Liver (tissue), 8 donors: ENCODE measurements at regions not wholly inside any gene's neighbourhood (a gene's known extent, or its start where the extent isn't known, plus 50 kb on each side); places are given as distances from the start of the nearest gene placed in this dataset.

Source experiments
- DNase-seq: peaks from one replicate; pipeline ENCODE4 v3.0.0-alpha.2; 2017; ENCODE audit warnings: low spot score
- H3K27ac ChIP-seq, 2 donors: one replicate each; pipeline ENCODE4 v1.7.0; 2013; ENCODE audit warnings: inconsistent platforms in 2 of 2, low read length in 2 of 2, control low read depth in 1 of 2, low read depth in 1 of 2, mild to moderate bottlenecking in 1 of 2
- H3K27me3 ChIP-seq, 4 donors: one replicate each; pipeline versions ENCODE4 v1.6.1 to v1.7.0; 2013; ENCODE audit warnings: low read length in 3 of 4, inconsistent platforms in 1 of 4, mild to moderate bottlenecking in 1 of 4, moderate library complexity in 1 of 4; ENCODE audit not compliant: control insufficient read depth in 4 of 4, insufficient read depth in 4 of 4
- H3K36me3 ChIP-seq, 4 donors: one replicate each; pipeline versions ENCODE4 v1.6.1 to v1.7.0; 2013; ENCODE audit warnings: low read length in 3 of 4, mild to moderate bottlenecking in 3 of 4, low read depth in 1 of 4, moderate library complexity in 1 of 4; ENCODE audit not compliant: control insufficient read depth in 4 of 4, insufficient read depth in 3 of 4
- H3K4me1 ChIP-seq, 4 donors: one replicate each; pipeline versions ENCODE4 v1.6.1 to v1.7.0; 2013; ENCODE audit warnings: low read length in 3 of 4, mild to moderate bottlenecking in 3 of 4, moderate library complexity in 1 of 4; ENCODE audit not compliant: control insufficient read depth in 4 of 4, insufficient read depth in 4 of 4
- H3K4me3 ChIP-seq, 3 donors: one replicate each; pipeline versions ENCODE4 v1.6.1 to v1.7.0; 2013; ENCODE audit warnings: low read length in 3 of 3, control low read depth in 1 of 3, low read depth in 1 of 3, mild to moderate bottlenecking in 1 of 3
- H3K9ac ChIP-seq, 2 donors: one replicate each; pipeline ENCODE4 v1.7.0; 2013; ENCODE audit warnings: low read length in 2 of 2, mild to moderate bottlenecking in 2 of 2, moderate library complexity in 2 of 2, control low read depth in 1 of 2, low read depth in 1 of 2
- H3K9me3 ChIP-seq, 4 donors: one replicate each; pipeline versions ENCODE4 v1.6.1 to v1.7.0; 2013; ENCODE audit warnings: low read length in 3 of 4; ENCODE audit not compliant: control insufficient read depth in 4 of 4
- ATF3 ChIP-seq: IDR thresholded peaks from 2 replicates; pipeline ENCODE4 v1.6.1; 2016; ENCODE audit warnings: antibody characterized with exemption
- CTCF ChIP-seq: fragments of 150-350 bp; IDR thresholded peaks from 2 replicates; pipeline ENCODE4 v1.5.1; 2017; ENCODE audit warnings: improper control_type of control experiment, low read depth, low read length; ENCODE audit not compliant: missing input control
- EGR1 ChIP-seq, 2 donors: IDR thresholded peaks; 2 replicates each; pipeline ENCODE4 v1.6.1; 2016 to 2018; ENCODE audit warnings: antibody characterized with exemption in 2 of 2, low read depth in 2 of 2
- FOXA1 ChIP-seq: IDR thresholded peaks from 2 replicates; pipeline ENCODE4 v1.6.1; 2016; ENCODE audit warnings: antibody characterized with exemption
- FOXA2 ChIP-seq: IDR thresholded peaks from 2 replicates; pipeline ENCODE4 v1.6.1; 2016; ENCODE audit warnings: antibody characterized with exemption
- GABPA ChIP-seq, 2 donors: IDR thresholded peaks in 1 of 2; conservative IDR thresholded peaks in 1 of 2; 2 replicates each; pipeline ENCODE4 v1.6.1; 2016; ENCODE audit warnings: antibody characterized with exemption in 2 of 2, mild to moderate bottlenecking in 1 of 2, moderate library complexity in 1 of 2
- HNF4A ChIP-seq, 2 donors: conservative IDR thresholded peaks; 2 replicates each; pipeline ENCODE4 v1.6.1; 2016; ENCODE audit warnings: antibody characterized with exemption in 2 of 2, mild to moderate bottlenecking in 2 of 2
- HNF4G ChIP-seq: IDR thresholded peaks from 2 replicates; pipeline ENCODE4 v1.6.1; 2016; ENCODE audit warnings: antibody characterized with exemption
- JUND ChIP-seq, 2 donors: IDR thresholded peaks; 2 replicates each; pipeline ENCODE4 v1.6.1; 2016; ENCODE audit warnings: antibody characterized with exemption in 2 of 2
- NR2F2 ChIP-seq: IDR thresholded peaks from 2 replicates; pipeline ENCODE4 v1.6.1; 2016; ENCODE audit warnings: antibody characterized with exemption
- RAD21 ChIP-seq, 2 donors: IDR thresholded peaks; 2 replicates each; pipeline ENCODE4 v1.6.1; 2016; ENCODE audit warnings: antibody characterized with exemption in 2 of 2, mild to moderate bottlenecking in 2 of 2
- REST ChIP-seq: IDR thresholded peaks from 2 replicates; pipeline ENCODE4 v1.6.1; 2016; ENCODE audit warnings: antibody characterized with exemption, mild to moderate bottlenecking
- RXRA ChIP-seq, 2 donors: IDR thresholded peaks; 2 replicates each; pipeline ENCODE4 v1.6.1; 2017 to 2018; ENCODE audit warnings: antibody characterized with exemption in 2 of 2, mild to moderate bottlenecking in 1 of 2
- SP1 ChIP-seq: IDR thresholded peaks from 2 replicates; pipeline ENCODE4 v1.6.1; 2018; ENCODE audit warnings: antibody characterized with exemption, mild to moderate bottlenecking
- TAF1 ChIP-seq: conservative IDR thresholded peaks from 2 replicates; pipeline ENCODE4 v1.6.1; 2016; ENCODE audit warnings: antibody characterized with exemption, mild to moderate bottlenecking
- YY1 ChIP-seq: IDR thresholded peaks from 2 replicates; pipeline ENCODE4 v1.6.1; 2016; ENCODE audit warnings: antibody characterized with exemption, mild to moderate bottlenecking
- ZBTB33 ChIP-seq: IDR thresholded peaks from 2 replicates; pipeline ENCODE4 v1.6.1; 2016; ENCODE audit warnings: antibody characterized with exemption
- whole genome bisulfite sequencing: extraction: QIAGEN DNeasy Blood & Tissue Kit; methylation state at CpG from one replicate; pipeline ENCODE4 v1.1.7; 2013; 5-methylcytosine and 5-hydroxymethylcytosine counted together
- TF ChIP-seq, protein P1 (sequence below): IDR thresholded peaks from 2 replicates; pipeline ENCODE4 v1.6.1; 2016; ENCODE audit warnings: antibody characterized with exemption
- donor health status: healthy.
- donor health status: healthy.
- donor health status: healthy.
- donor health status: healthy.
- donor health status: healthy.

- Histone ChIP-seq H3K36me3 (no peaks in the 10 kb centered on the region), H3K9ac (no peak overlapping the region), H3K4me1 (no peaks in the 10 kb centered on the region), H3K27me3 (no peaks in the 10 kb centered on the region), H3K9me3 (peaks cover 0 to 2% (median 0%) of the 10 kb centered on the region in 4 donors), H3K27ac (no peak overlapping the region), H3K4me3 (no peak overlapping the region)
- TF ChIP-seq GABPA (IDR thresholded peaks at IDR 0.05 in 1 of 2, conservative IDR thresholded peaks at IDR 0.05 in 1 of 2), result no peak
- TF ChIP-seq TAF1, result no peak
- TF ChIP-seq EGR1 (IDR thresholded peaks at IDR 0.05; ENCODE audit: low read depth in 2 of 2), result no peak
- no peak for TF ChIP-seq RXRA (IDR thresholded peaks at IDR 0.05)
- TF ChIP-seq SP1, result no peak
- no peak for TF ChIP-seq REST
- TF ChIP-seq NR2F2, result no peak
- no peak for TF ChIP-seq HNF4G
- no peak for TF ChIP-seq CTCF
- no peak for TF ChIP-seq ATF3
- no peak for TF ChIP-seq FOXA2
- TF ChIP-seq FOXA1, result no peak
- TF ChIP-seq RAD21 (IDR thresholded peaks at IDR 0.05), result no peak
- TF ChIP-seq, protein P1, sequence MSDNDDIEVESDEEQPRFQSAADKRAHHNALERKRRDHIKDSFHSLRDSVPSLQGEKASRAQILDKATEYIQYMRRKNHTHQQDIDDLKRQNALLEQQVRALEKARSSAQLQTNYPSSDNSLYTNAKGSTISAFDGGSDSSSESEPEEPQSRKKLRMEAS, result no peak
- no peak for TF ChIP-seq ZBTB33
- TF ChIP-seq HNF4A (conservative IDR thresholded peaks at IDR 0.05), result no peak
- TF ChIP-seq YY1, result no peak
- no peak for TF ChIP-seq JUND (IDR thresholded peaks at IDR 0.05)
- WGBS, result 65% methylated on average over 3 of the region's 3 CpGs
- no peak for DNase-seq
Measured at GRCh38 chr1:170252851-170253579, 107.3 kb downstream of the NTMT2 start.
